Keratinocyte (primary cell): ENCODE measurements at regions not wholly inside any gene's neighbourhood (a gene's known extent, or its start where the extent isn't known, plus 50 kb on each side); places are given as distances from the start of the nearest gene placed in this dataset.

ENCODE experiments used
- EZH2 ChIP-seq: IDR thresholded peaks from one replicate; pipeline ENCODE4 v1.6.1; 2012; ENCODE audit warnings: inconsistent platforms, mild to moderate bottlenecking, low read length, moderate library complexity
- TF ChIP-seq, protein P1 (sequence below), 3 experiments: IDR thresholded peaks in 1 of 3; conservative IDR thresholded peaks in 1 of 3; optimal IDR thresholded peaks in 1 of 3; 2 replicates in 2 of 3; 3 replicates in 1 of 3; pipeline versions ENCODE3 to v1.5.1; 2011; ENCODE audit warnings: low read length in 3 of 3, mild to moderate bottlenecking in 3 of 3, moderate library complexity in 2 of 3, control low read depth in 1 of 3, inconsistent platforms in 1 of 3; ENCODE audit not compliant: insufficient read depth in 2 of 3; ENCODE audit errors: extremely low read depth in 1 of 3

DNA sequence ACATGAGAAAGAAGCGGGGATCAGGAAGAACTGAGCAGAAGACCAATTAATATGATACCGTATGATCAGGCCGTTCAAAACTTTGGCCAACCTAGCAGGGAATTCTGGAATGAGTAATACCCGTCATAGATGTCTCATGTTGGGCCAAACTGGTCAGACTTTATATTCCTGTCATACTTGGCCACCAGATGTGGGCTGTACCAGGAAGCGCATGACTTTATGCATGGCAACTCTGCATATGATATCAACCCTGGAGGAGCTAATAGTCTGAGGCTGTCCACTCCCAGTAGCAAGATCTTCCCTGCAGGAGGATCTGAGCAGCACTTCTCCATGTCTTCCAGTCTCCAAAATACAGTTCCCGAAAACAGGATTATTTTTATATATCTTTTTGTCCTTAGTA lies 68.5 kb upstream of the NAA35 start:
- TF ChIP-seq, protein P1, sequence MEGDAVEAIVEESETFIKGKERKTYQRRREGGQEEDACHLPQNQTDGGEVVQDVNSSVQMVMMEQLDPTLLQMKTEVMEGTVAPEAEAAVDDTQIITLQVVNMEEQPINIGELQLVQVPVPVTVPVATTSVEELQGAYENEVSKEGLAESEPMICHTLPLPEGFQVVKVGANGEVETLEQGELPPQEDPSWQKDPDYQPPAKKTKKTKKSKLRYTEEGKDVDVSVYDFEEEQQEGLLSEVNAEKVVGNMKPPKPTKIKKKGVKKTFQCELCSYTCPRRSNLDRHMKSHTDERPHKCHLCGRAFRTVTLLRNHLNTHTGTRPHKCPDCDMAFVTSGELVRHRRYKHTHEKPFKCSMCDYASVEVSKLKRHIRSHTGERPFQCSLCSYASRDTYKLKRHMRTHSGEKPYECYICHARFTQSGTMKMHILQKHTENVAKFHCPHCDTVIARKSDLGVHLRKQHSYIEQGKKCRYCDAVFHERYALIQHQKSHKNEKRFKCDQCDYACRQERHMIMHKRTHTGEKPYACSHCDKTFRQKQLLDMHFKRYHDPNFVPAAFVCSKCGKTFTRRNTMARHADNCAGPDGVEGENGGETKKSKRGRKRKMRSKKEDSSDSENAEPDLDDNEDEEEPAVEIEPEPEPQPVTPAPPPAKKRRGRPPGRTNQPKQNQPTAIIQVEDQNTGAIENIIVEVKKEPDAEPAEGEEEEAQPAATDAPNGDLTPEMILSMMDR (optimal IDR thresholded peaks at IDR 0.05 in 1 of 3, IDR thresholded peaks at IDR 0.05 in 1 of 3, conservative IDR thresholded peaks at IDR 0.05 in 1 of 3; ENCODE audit: extremely low read depth in 1 of 3, insufficient read depth in 2 of 3, low read length in 3 of 3), result no peak
- no peak for TF ChIP-seq EZH2
